Mesendoderm (in vitro differentiated cells): ENCODE measurements at regions not wholly inside any gene's neighbourhood (a gene's known extent, or its start where the extent isn't known, plus 50 kb on each side); places are given as distances from the start of the nearest gene placed in this dataset.

Experiments
- DNase-seq: peaks from one replicate; pipeline ENCODE4 v3.0.0; 2013
- H2AK5ac ChIP-seq: 2 replicates; pipeline ENCODE4 v1.6.1; 2013; ENCODE audit warnings: low read length, inconsistent platforms
- H2BK120ac ChIP-seq: 2 replicates; pipeline ENCODE4 v1.6.1; 2013; ENCODE audit warnings: low read depth, mild to moderate bottlenecking, low read length, moderate library complexity, mixed read lengths
- H2BK15ac ChIP-seq: replicated peaks from 2 replicates; pipeline ENCODE4 v1.6.1; 2013; ENCODE audit warnings: low read depth, mild to moderate bottlenecking, moderate library complexity
- H2BK5ac ChIP-seq: 2 replicates; pipeline ENCODE4 v1.6.1; 2013; ENCODE audit warnings: low read length, inconsistent platforms
- H3K18ac ChIP-seq: 2 replicates; pipeline ENCODE4 v1.6.1; 2013; ENCODE audit warnings: mild to moderate bottlenecking, low read length, mixed read lengths
- H3K23ac ChIP-seq: one replicate; pipeline ENCODE4 v1.6.1; 2013; ENCODE audit warnings: low read length
- H3K27ac ChIP-seq: 2 replicates; pipeline ENCODE4 v1.5.1; 2013; ENCODE audit warnings: low read depth, mild to moderate bottlenecking, inconsistent platforms, low read length, moderate library complexity
- H3K27me3 ChIP-seq: 2 replicates; pipeline ENCODE4 v1.6.1; 2013; ENCODE audit warnings: low read length, control low read depth, mild to moderate bottlenecking, inconsistent platforms; ENCODE audit not compliant: insufficient read depth, poor library complexity
- H3K36me3 ChIP-seq: 2 replicates; pipeline ENCODE4 v1.6.1; 2013; ENCODE audit warnings: low read length, inconsistent platforms; ENCODE audit not compliant: control insufficient read depth, insufficient read depth
- H3K4ac ChIP-seq: one replicate; pipeline ENCODE4 v1.6.1; 2013; ENCODE audit warnings: low read depth, mild to moderate bottlenecking, low read length, moderate library complexity
- H3K4me1 ChIP-seq: 2 replicates; pipeline ENCODE4 v1.6.1; 2013; ENCODE audit warnings: low read depth, low read length, inconsistent platforms; ENCODE audit not compliant: control insufficient read depth
- H3K4me2 ChIP-seq: 2 replicates; pipeline ENCODE4 v1.6.1; 2013; ENCODE audit warnings: low read length
- H3K4me3 ChIP-seq: 2 replicates; pipeline ENCODE4 v1.5.1; 2013; ENCODE audit warnings: mild to moderate bottlenecking, low read length
- H3K56ac ChIP-seq: one replicate; pipeline ENCODE4 v1.6.1; 2013; ENCODE audit warnings: low read length
- H3K79me1 ChIP-seq: 2 replicates; pipeline ENCODE4 v1.6.1; 2013; ENCODE audit warnings: low read length, inconsistent platforms
- H3K79me2 ChIP-seq: 2 replicates; pipeline ENCODE4 v1.6.1; 2013; ENCODE audit warnings: mild to moderate bottlenecking, low read length; ENCODE audit not compliant: control insufficient read depth, insufficient read depth
- H3K9ac ChIP-seq: 2 replicates; pipeline ENCODE4 v1.6.1; 2013; ENCODE audit warnings: low read length, inconsistent platforms
- H4K5ac ChIP-seq: one replicate; pipeline ENCODE4 v1.6.1; 2013; ENCODE audit warnings: low read length
- H4K8ac ChIP-seq: one replicate; pipeline ENCODE4 v1.6.1; 2013; ENCODE audit warnings: low read depth, mild to moderate bottlenecking, control low read depth, low read length, moderate library complexity
- WGBS: extraction: QIAGEN DNeasy Blood & Tissue Kit; methylation state at CpG from one replicate; pipeline ENCODE4 v1.1.7; 2013; ENCODE audit warnings: low lambda C conversion rate, missing lambda C conversion rate; ENCODE audit not compliant: insufficient coverage; ENCODE audit errors: extremely low coverage; 5-methylcytosine and 5-hydroxymethylcytosine counted together

DNA sequence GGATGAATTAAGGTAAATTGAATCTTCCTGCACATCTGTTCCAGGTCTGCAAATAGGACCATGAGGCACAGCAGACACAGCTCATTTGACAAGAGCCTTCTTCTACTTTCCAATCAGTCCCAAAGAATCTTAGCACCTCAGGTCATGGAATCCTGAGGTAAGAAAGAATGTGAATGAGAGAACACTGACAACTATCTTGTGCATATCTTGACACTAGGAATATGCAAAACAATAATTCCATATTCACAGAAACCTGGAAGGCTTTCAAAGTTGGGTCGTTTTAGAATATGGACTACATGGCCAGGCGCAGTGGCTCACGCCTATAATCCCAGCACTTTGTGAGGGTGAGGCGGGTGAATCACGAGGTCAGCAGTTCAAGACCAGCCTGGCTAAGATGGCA is 1009.4 kb upstream of the GOT2 start:
- Histone ChIP-seq H2BK120ac (no peak overlapping the region), H3K4me3 (no peak overlapping the region), H2BK15ac (no peak overlapping the region), H3K27ac (no peak overlapping the region), H3K36me3 (no peaks in the 10 kb centered on the region), H3K79me1 (no peaks in the 10 kb centered on the region), H3K4me2 (no peak overlapping the region), H3K23ac (no peak overlapping the region), H4K5ac (no peak overlapping the region), H3K4ac (no peak overlapping the region), H2BK5ac (no peak overlapping the region), H3K27me3 (no peaks in the 10 kb centered on the region), H3K18ac (no peak overlapping the region), H3K4me1 (no peaks in the 10 kb centered on the region), H3K9ac (no peak overlapping the region), H3K56ac (no peak overlapping the region), H3K79me2 (no peaks in the 10 kb centered on the region), H4K8ac (no peak overlapping the region), H2AK5ac (no peak overlapping the region)
- DNase-seq, result peak; percentile 48
- WGBS, result no CpG with 5 or more reads among the region's 5 CpGs

DNA sequence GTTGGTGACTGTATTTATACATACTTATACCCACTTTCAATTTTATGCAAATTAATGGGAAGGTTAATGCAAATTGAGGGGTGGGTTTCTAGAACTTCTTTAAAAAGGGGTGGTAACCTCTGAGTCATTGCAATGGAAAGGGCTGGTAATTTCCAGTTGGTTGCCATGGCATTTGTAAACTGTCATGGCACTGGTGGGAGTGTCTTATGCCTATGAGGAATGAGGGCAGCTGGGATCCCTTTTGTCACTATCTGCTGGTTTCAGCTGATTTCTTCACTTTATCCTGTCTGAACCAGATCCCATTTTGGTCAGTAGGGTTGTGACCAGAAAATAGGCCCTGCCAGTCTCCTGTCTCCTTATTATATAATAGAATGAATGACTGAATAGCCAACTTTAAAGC is 1006.7 kb upstream of the GOT2 start:
- no peak overlapping the region for H3K56ac ChIP-seq
- no peaks in the 10 kb centered on the region for H3K79me2 ChIP-seq
- no peaks in the 10 kb centered on the region for H3K79me1 ChIP-seq
- peak overlapping the region; percentile 21 for H2BK120ac ChIP-seq
- H3K27ac ChIP-seq, result no peak overlapping the region
- H3K4ac ChIP-seq, result no peak overlapping the region
- no peaks in the 10 kb centered on the region for H3K36me3 ChIP-seq
- H3K18ac ChIP-seq, result no peak overlapping the region
- no peak overlapping the region for H3K23ac ChIP-seq
- H2AK5ac ChIP-seq, result no peak overlapping the region
- peak; percentile 58 for DNase-seq
- no peak overlapping the region for H4K8ac ChIP-seq
- H2BK5ac ChIP-seq, result no peak overlapping the region
- H2BK15ac ChIP-seq, result no peak overlapping the region
- no peak overlapping the region for H3K4me3 ChIP-seq
- H3K27me3 ChIP-seq, result no peaks in the 10 kb centered on the region
- H4K5ac ChIP-seq, result no peak overlapping the region
- no peak overlapping the region for H3K4me2 ChIP-seq
- no peak overlapping the region for H3K9ac ChIP-seq
- H3K4me1 ChIP-seq, result no peaks in the 10 kb centered on the region

GRCh38 chr16:59737274-59737673 is 1003.2 kb upstream of the GOT2 start:
- Histone ChIP-seq H3K27me3 (no peaks in the 10 kb centered on the region), H4K5ac (no peak overlapping the region), H3K56ac (no peak overlapping the region), H4K8ac (no peak overlapping the region), H3K4me2 (no peak overlapping the region), H2BK120ac (no peak overlapping the region), H3K36me3 (no peaks in the 10 kb centered on the region), H3K27ac (no peak overlapping the region), H3K4ac (no peak overlapping the region), H3K79me2 (no peaks in the 10 kb centered on the region), H2BK15ac (no peak overlapping the region), H2BK5ac (no peak overlapping the region), H2AK5ac (no peak overlapping the region), H3K4me1 (no peaks in the 10 kb centered on the region), H3K9ac (no peak overlapping the region), H3K4me3 (no peak overlapping the region), H3K23ac (no peak overlapping the region), H3K18ac (no peak overlapping the region), H3K79me1 (no peaks in the 10 kb centered on the region)
- WGBS, result no CpG with 5 or more reads among the region's 1 CpG
- no peak for DNase-seq

- no peaks in the 10 kb centered on the region for H3K79me1 ChIP-seq
- no peaks in the 10 kb centered on the region for H3K79me2 ChIP-seq
- H3K4me2 ChIP-seq, result no peak overlapping the region
- no peak overlapping the region for H3K56ac ChIP-seq
- no peaks in the 10 kb centered on the region for H3K36me3 ChIP-seq
- no peak overlapping the region for H4K8ac ChIP-seq
- no peak overlapping the region for H3K23ac ChIP-seq
- no peak overlapping the region for H2AK5ac ChIP-seq
- no peak overlapping the region for H4K5ac ChIP-seq
- H2BK15ac ChIP-seq, result no peak overlapping the region
- no peak overlapping the region for H3K4ac ChIP-seq
- no peak overlapping the region for H3K4me3 ChIP-seq
- no peak overlapping the region for H3K9ac ChIP-seq
- H2BK5ac ChIP-seq, result no peak overlapping the region
- H3K27ac ChIP-seq, result no peak overlapping the region
- no peak overlapping the region for H2BK120ac ChIP-seq
- H3K18ac ChIP-seq, result no peak overlapping the region
- H3K27me3 ChIP-seq, result no peaks in the 10 kb centered on the region
- no peak for DNase-seq
- H3K4me1 ChIP-seq, result no peaks in the 10 kb centered on the region
Measured at GRCh38 chr16:59733321-59733720, 999.2 kb upstream of the GOT2 start.

- Histone ChIP-seq H3K27ac (no peak overlapping the region), H2AK5ac (no peak overlapping the region), H3K18ac (no peak overlapping the region), H3K79me2 (no peaks in the 10 kb centered on the region), H4K8ac (no peak overlapping the region), H2BK120ac (no peak overlapping the region), H3K79me1 (no peaks in the 10 kb centered on the region), H3K4ac (no peak overlapping the region), H2BK5ac (no peak overlapping the region), H3K4me3 (no peak overlapping the region), H3K27me3 (no peaks in the 10 kb centered on the region), H3K9ac (no peak overlapping the region), H2BK15ac (no peak overlapping the region), H3K56ac (no peak overlapping the region), H3K4me2 (no peak overlapping the region), H4K5ac (no peak overlapping the region), H3K4me1 (no peaks in the 10 kb centered on the region), H3K36me3 (no peaks in the 10 kb centered on the region), H3K23ac (no peak overlapping the region)
- WGBS, result no CpG with 5 or more reads among the region's 3 CpGs
- peak; percentile 4 for DNase-seq
Measured at GRCh38 chr16:59729613-59730012, 995.5 kb upstream of the GOT2 start.

DNA sequence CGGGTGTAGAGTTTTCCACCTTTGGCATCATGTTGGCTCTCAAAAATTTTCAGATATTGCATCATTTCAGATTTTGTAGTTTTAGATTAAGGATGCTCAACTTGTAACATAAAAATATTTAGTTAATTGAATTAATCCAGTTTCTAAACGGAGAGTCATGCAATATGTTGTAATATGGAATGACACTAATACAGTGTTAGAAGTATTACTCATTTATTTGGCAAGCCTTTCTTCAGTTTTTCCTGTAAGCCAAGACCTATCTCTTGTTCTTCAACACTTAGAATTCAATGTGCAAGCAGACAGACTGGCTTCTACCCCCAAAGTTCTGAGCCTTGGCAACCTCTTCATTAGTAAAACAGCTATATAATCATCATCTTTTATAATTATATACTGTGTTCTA is 985.0 kb upstream of the GOT2 start:
- Histone ChIP-seq H3K79me1 (no peaks in the 10 kb centered on the region), H3K56ac (no peak overlapping the region), H4K5ac (no peak overlapping the region), H3K36me3 (no peaks in the 10 kb centered on the region), H3K4me2 (no peak overlapping the region), H3K4me3 (no peak overlapping the region), H2BK15ac (no peak overlapping the region), H3K18ac (no peak overlapping the region), H2AK5ac (no peak overlapping the region), H3K23ac (no peak overlapping the region), H3K9ac (no peak overlapping the region), H2BK5ac (no peak overlapping the region), H3K4me1 (no peaks in the 10 kb centered on the region), H3K27me3 (no peaks in the 10 kb centered on the region), H3K27ac (no peak overlapping the region), H2BK120ac (no peak overlapping the region), H4K8ac (no peak overlapping the region), H3K4ac (no peak overlapping the region), H3K79me2 (no peaks in the 10 kb centered on the region)
- WGBS, result no CpG with 5 or more reads among the region's 2 CpGs
- DNase-seq, result no peak
